ENCODE measurements at regions not wholly inside any gene's neighbourhood (a gene's known extent, or its start where the extent isn't known, plus 50 kb on each side); places are given as distances from the start of the nearest gene placed in this dataset.

DNA sequence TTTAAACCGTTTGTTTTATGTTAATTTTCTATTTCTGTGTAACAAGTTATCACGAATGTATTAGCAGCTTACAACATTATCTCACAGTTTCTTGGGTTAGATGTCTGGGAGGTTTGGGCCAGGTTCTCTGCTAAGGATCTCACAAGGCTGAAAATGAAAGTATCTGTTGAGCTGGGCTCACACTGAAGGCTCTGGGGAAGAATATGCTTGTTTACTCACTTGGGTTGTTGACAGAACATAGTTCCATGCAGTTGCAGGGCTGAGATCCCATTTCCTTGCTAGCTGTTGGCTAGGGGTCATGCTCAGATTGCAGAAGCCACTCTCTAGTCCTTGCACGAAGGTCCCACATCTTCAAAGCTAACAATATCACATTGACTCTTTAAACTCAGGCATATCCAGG is 266.6 kb upstream of the GNAI1 start:
- TF ChIP-seq, protein P1, sequence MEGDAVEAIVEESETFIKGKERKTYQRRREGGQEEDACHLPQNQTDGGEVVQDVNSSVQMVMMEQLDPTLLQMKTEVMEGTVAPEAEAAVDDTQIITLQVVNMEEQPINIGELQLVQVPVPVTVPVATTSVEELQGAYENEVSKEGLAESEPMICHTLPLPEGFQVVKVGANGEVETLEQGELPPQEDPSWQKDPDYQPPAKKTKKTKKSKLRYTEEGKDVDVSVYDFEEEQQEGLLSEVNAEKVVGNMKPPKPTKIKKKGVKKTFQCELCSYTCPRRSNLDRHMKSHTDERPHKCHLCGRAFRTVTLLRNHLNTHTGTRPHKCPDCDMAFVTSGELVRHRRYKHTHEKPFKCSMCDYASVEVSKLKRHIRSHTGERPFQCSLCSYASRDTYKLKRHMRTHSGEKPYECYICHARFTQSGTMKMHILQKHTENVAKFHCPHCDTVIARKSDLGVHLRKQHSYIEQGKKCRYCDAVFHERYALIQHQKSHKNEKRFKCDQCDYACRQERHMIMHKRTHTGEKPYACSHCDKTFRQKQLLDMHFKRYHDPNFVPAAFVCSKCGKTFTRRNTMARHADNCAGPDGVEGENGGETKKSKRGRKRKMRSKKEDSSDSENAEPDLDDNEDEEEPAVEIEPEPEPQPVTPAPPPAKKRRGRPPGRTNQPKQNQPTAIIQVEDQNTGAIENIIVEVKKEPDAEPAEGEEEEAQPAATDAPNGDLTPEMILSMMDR (conservative IDR thresholded peaks at IDR 0.05): no peak
- no peak for TF ChIP-seq EZH2 (IDR thresholded peaks at IDR 0.05; ENCODE audit: low read depth)
